Heart left ventricle (tissue), 16 donors: ENCODE measurements at regions not wholly inside any gene's neighbourhood (a gene's known extent, or its start where the extent isn't known, plus 50 kb on each side); places are given as distances from the start of the nearest gene placed in this dataset.

ENCODE experiments used
- ATAC-seq, 4 donors: fragments of 200-7000 bp; cut with Tn5 transposase; one replicate each; pipeline ENCODE4 v1.9.1; 2020 to 2022; ENCODE audit warnings: moderate library complexity in 4 of 4, mild to moderate bottlenecking in 3 of 4, moderate number of reproducible peaks in 1 of 4
- DNase-seq, 5 donors: peaks; one replicate each; pipeline ENCODE4 v3.0.0-alpha.2; 2020
- H3K27ac ChIP-seq, 12 donors: fragments of 200-600 bp; sonication (generic) in 4 of 12; one replicate each; pipeline versions ENCODE4 v1.5.0 to v1.8.0; 2016 to 2022; ENCODE audit warnings: mild to moderate bottlenecking in 2 of 12
- H3K27me3 ChIP-seq, 9 donors: fragments of 200-600 bp; sonication (generic) in 2 of 9; one replicate each; pipeline versions ENCODE4 v1.5.1 to v1.8.0; 2016 to 2022; ENCODE audit warnings: mild to moderate bottlenecking in 3 of 9
- H3K36me3 ChIP-seq, 9 donors: fragments of 200-600 bp; sonication (generic) in 2 of 9; one replicate each; pipeline versions ENCODE4 v1.5.0 to v1.8.0; 2018 to 2022; ENCODE audit warnings: mild to moderate bottlenecking in 2 of 9
- H3K4me1 ChIP-seq, 12 donors: fragments of 200-600 bp; sonication (generic) in 4 of 12; one replicate each; pipeline versions ENCODE4 v1.5.0 to v1.8.0; 2016 to 2022; ENCODE audit warnings: mild to moderate bottlenecking in 3 of 12
- H3K4me3 ChIP-seq, 12 donors: fragments of 200-600 bp; sonication (generic) in 4 of 12; one replicate each; pipeline versions ENCODE4 v1.5.0 to v1.8.0; 2017 to 2022; ENCODE audit warnings: mild to moderate bottlenecking in 9 of 12, moderate library complexity in 4 of 12
- H3K9me3 ChIP-seq, 12 donors: fragments of 200-600 bp; sonication (generic) in 4 of 12; one replicate each; pipeline versions ENCODE4 v1.5.0 to v1.8.0; 2016 to 2022; ENCODE audit warnings: mild to moderate bottlenecking in 1 of 12
- CTCF ChIP-seq, 12 donors: fragments of 200-600 bp; sonication (generic) in 4 of 12; IDR thresholded peaks; one replicate each; pipeline versions ENCODE4 v1.5.0 to v1.8.0; 2018 to 2022; ENCODE audit warnings: antibody characterized with exemption in 12 of 12, mild to moderate bottlenecking in 5 of 12
- POLR2A ChIP-seq, 2 donors: fragments of 450-650 bp; IDR thresholded peaks; one replicate each; pipeline ENCODE4 v1.6.1; 2017; ENCODE audit warnings: antibody characterized with exemption in 2 of 2, mild to moderate bottlenecking in 2 of 2, moderate library complexity in 2 of 2
- WGBS, 4 donors: extraction: QIAGEN DNeasy Blood & Tissue Kit in 2 of 4; methylation state at CpG; one replicate each; pipeline versions ENCODE4 v1.1.5 to v1.1.7; 2013 to 2018; 5-methylcytosine and 5-hydroxymethylcytosine counted together
- intact Hi-C, 10 donors: fragments of 100-400 bp; cut with DNase I; formaldehyde crosslinking; loops; one replicate each; pipeline versions ENCODE4 v1.11.1 to v1.14.2; 2022
- donor health status: ischemic (EF 13 %, LVEDD 7.1; RV severe dilation, severe dysfunction).
- donor health status: healthy with polysubstance abuse.
- donor health status: DM: no; HTN: yes; CAD: no.
- donor health status: DM: no; HTN: no; CAD: no.
- donor health status: ischemic (EF 25% LVEDD 6.9; RV normal size, moderate dysfunction).
- donor health status: ischemic (EF 25% LVEDD 5.7; RV mildly dilated, moderate dysfunction).
- donor health status: healthy.
- donor health status: DM: yes; HTN: yes; CAD: no.
- donor health status: ischemic (EF 35%, LVEDD 5.7; RV mildly dilated, moderate dysfunction).
- donor health status: nonischemic (EF 11% LVEDD 7.7; RV severe dilation, severe dysfunction).
- donor health status: DM: yes; HTN: yes; CAD: no.
- donor health status: PGD.
- donor health status: ischemic (EF 29% LVEDD 5.4; RV normal size, mild dysfunction).
- donor health status: nonischemic (EF 23%, LVEDD 6.1; RV moderate dilation, normal function).

- 87 to 93% (median 91%) methylated on average over 5 of the region's 5 CpGs for WGBS, 4 donors
- no peaks in the 10 kb centered on the region for H3K36me3 ChIP-seq
- intact Hi-C loops: no loop called here
Observed at GRCh38 chr4:188279184-188279583, 139.9 kb downstream of the TRIML1 start.

GRCh38 chr4:188282471-188283232 lies 143.4 kb downstream of the TRIML1 start:
- no peak for TF ChIP-seq CTCF (IDR thresholded peaks at IDR 0.05)
- TF ChIP-seq POLR2A (IDR thresholded peaks at IDR 0.05): no peak
- Histone ChIP-seq H3K4me3 (peak overlapping the region in 7 of 12 donors; percentile 13 to 28 (median 17)), H3K9me3 (no peaks in the 10 kb centered on the region), H3K36me3 (no peaks in the 10 kb centered on the region), H3K27me3 (peaks cover 0 to 29% (median 15%) of the 10 kb centered on the region in 9 donors), H3K27ac (no peak overlapping the region), H3K4me1 (peaks cover 0 to 9% (median 0%) of the 10 kb centered on the region in 12 donors)
- 3 to 7% (median 5%) methylated on average over 46 to 55 of the region's 55 CpGs for WGBS, 4 donors
- intact Hi-C loops: no loop called here
- ATAC-seq (no peak), DNase-seq (no peak)

More at GRCh38 chr4:188279184-188279583, 139.9 kb downstream of the TRIML1 start:
- Histone ChIP-seq H3K9me3 (no peaks in the 10 kb centered on the region), H3K27ac (no peak overlapping the region), H3K4me1 (peaks cover 0 to 9% (median 0%) of the 10 kb centered on the region in 12 donors), H3K4me3 (no peak overlapping the region), H3K27me3 (peaks cover 0 to 29% (median 15%) of the 10 kb centered on the region in 9 donors)
- TF ChIP-seq CTCF (IDR thresholded peaks at IDR 0.05): no peak
- no peak for TF ChIP-seq POLR2A (IDR thresholded peaks at IDR 0.05)
- no peak for DNase-seq
- ATAC-seq: no peak

- 92 to 94% (median 93%) methylated on average over 11 of the region's 11 CpGs for WGBS, 4 donors
- Histone ChIP-seq H3K4me1 (peaks cover 0 to 8% (median 0%) of the 10 kb centered on the region in 12 donors), H3K27ac (no peak overlapping the region), H3K9me3 (no peaks in the 10 kb centered on the region), H3K27me3 (peaks cover 0 to 17% (median 11%) of the 10 kb centered on the region in 9 donors), H3K36me3 (no peaks in the 10 kb centered on the region), H3K4me3 (no peak overlapping the region)
- intact Hi-C loops: no loop called here
- DNase-seq: no peak
- no peak for ATAC-seq
- no peak for TF ChIP-seq CTCF (IDR thresholded peaks at IDR 0.05)
- no peak for TF ChIP-seq POLR2A (IDR thresholded peaks at IDR 0.05)
Observed at GRCh38 chr4:188287169-188287894, 148.1 kb downstream of the TRIML1 start.

DNA sequence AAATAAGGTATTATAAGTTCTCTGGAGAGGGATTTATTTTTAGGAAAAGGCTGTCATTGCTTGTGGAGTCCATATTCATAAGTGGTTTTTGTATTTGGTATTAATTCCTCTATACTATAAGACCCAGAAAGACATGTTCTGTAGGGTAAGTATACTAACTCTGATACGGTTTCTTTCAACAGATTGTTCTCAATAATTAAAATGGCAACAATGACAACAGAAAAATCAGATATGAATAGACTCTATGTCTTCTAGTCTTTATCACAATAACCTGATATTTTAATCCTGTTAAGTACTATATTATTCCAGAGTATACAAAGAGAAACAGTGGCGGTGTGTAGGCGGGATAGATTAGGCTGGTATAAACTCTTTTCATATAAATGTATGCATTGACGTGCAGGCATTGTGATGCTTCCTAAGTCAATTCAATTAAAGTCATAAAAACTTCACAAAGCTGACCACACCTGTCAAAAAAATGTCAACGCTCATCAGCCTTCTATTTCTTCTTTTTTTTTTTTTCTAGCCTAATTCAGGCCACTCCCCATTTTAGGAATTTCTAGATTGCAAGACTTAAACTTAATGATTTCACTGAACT lies 150.4 kb downstream of the TRIML1 start:
- no peaks in the 10 kb centered on the region for H3K4me1 ChIP-seq
- H3K4me3 ChIP-seq: no peak overlapping the region
- no peaks in the 10 kb centered on the region for H3K36me3 ChIP-seq
- TF ChIP-seq POLR2A (IDR thresholded peaks at IDR 0.05) (no peak), CTCF (IDR thresholded peaks at IDR 0.05) (no peak)
- ATAC-seq (no peak), DNase-seq (no peak)
- no peaks in the 10 kb centered on the region for H3K9me3 ChIP-seq
- peaks cover 0 to 3% (median 0%) of the 10 kb centered on the region in 9 donors for H3K27me3 ChIP-seq
- intact Hi-C loops: no loop called here
- WGBS, 4 donors: 79 to 88% (median 83%) methylated on average over 5 of the region's 5 CpGs
- H3K27ac ChIP-seq: no peak overlapping the region
